Heart left ventricle (tissue), 16 donors: ENCODE measurements at regions not wholly inside any gene's neighbourhood (a gene's known extent, or its start where the extent isn't known, plus 50 kb on each side); places are given as distances from the start of the nearest gene placed in this dataset.

Source experiments
- ATAC-seq, 4 donors: fragments of 200-7000 bp; cut with Tn5 transposase; one replicate each; pipeline ENCODE4 v1.9.1; 2020 to 2022; ENCODE audit warnings: moderate library complexity in 4 of 4, mild to moderate bottlenecking in 3 of 4, moderate number of reproducible peaks in 1 of 4
- DNase-seq, 5 donors: peaks; one replicate each; pipeline ENCODE4 v3.0.0-alpha.2; 2020
- H3K27ac ChIP-seq, 12 donors: fragments of 200-600 bp; sonication (generic) in 4 of 12; one replicate each; pipeline versions ENCODE4 v1.5.0 to v1.8.0; 2016 to 2022; ENCODE audit warnings: mild to moderate bottlenecking in 2 of 12
- H3K27me3 ChIP-seq, 9 donors: fragments of 200-600 bp; sonication (generic) in 2 of 9; one replicate each; pipeline versions ENCODE4 v1.5.1 to v1.8.0; 2016 to 2022; ENCODE audit warnings: mild to moderate bottlenecking in 3 of 9
- H3K36me3 ChIP-seq, 9 donors: fragments of 200-600 bp; sonication (generic) in 2 of 9; one replicate each; pipeline versions ENCODE4 v1.5.0 to v1.8.0; 2018 to 2022; ENCODE audit warnings: mild to moderate bottlenecking in 2 of 9
- H3K4me1 ChIP-seq, 12 donors: fragments of 200-600 bp; sonication (generic) in 4 of 12; one replicate each; pipeline versions ENCODE4 v1.5.0 to v1.8.0; 2016 to 2022; ENCODE audit warnings: mild to moderate bottlenecking in 3 of 12
- H3K4me3 ChIP-seq, 12 donors: fragments of 200-600 bp; sonication (generic) in 4 of 12; one replicate each; pipeline versions ENCODE4 v1.5.0 to v1.8.0; 2017 to 2022; ENCODE audit warnings: mild to moderate bottlenecking in 9 of 12, moderate library complexity in 4 of 12
- H3K9me3 ChIP-seq, 12 donors: fragments of 200-600 bp; sonication (generic) in 4 of 12; one replicate each; pipeline versions ENCODE4 v1.5.0 to v1.8.0; 2016 to 2022; ENCODE audit warnings: mild to moderate bottlenecking in 1 of 12
- CTCF ChIP-seq, 12 donors: fragments of 200-600 bp; sonication (generic) in 4 of 12; IDR thresholded peaks; one replicate each; pipeline versions ENCODE4 v1.5.0 to v1.8.0; 2018 to 2022; ENCODE audit warnings: antibody characterized with exemption in 12 of 12, mild to moderate bottlenecking in 5 of 12
- POLR2A ChIP-seq, 2 donors: fragments of 450-650 bp; IDR thresholded peaks; one replicate each; pipeline ENCODE4 v1.6.1; 2017; ENCODE audit warnings: antibody characterized with exemption in 2 of 2, mild to moderate bottlenecking in 2 of 2, moderate library complexity in 2 of 2
- WGBS, 4 donors: extraction: QIAGEN DNeasy Blood & Tissue Kit in 2 of 4; methylation state at CpG; one replicate each; pipeline versions ENCODE4 v1.1.5 to v1.1.7; 2013 to 2018; 5-methylcytosine and 5-hydroxymethylcytosine counted together
- intact Hi-C, 10 donors: fragments of 100-400 bp; cut with DNase I; formaldehyde crosslinking; loops; one replicate each; pipeline versions ENCODE4 v1.11.1 to v1.14.2; 2022
- donor health status: ischemic (EF 13 %, LVEDD 7.1; RV severe dilation, severe dysfunction).
- donor health status: healthy with polysubstance abuse.
- donor health status: DM: no; HTN: yes; CAD: no.
- donor health status: DM: no; HTN: no; CAD: no.
- donor health status: ischemic (EF 25% LVEDD 6.9; RV normal size, moderate dysfunction).
- donor health status: ischemic (EF 25% LVEDD 5.7; RV mildly dilated, moderate dysfunction).
- donor health status: healthy.
- donor health status: DM: yes; HTN: yes; CAD: no.
- donor health status: ischemic (EF 35%, LVEDD 5.7; RV mildly dilated, moderate dysfunction).
- donor health status: nonischemic (EF 11% LVEDD 7.7; RV severe dilation, severe dysfunction).
- donor health status: DM: yes; HTN: yes; CAD: no.
- donor health status: PGD.
- donor health status: ischemic (EF 29% LVEDD 5.4; RV normal size, mild dysfunction).
- donor health status: nonischemic (EF 23%, LVEDD 6.1; RV moderate dilation, normal function).

- Histone ChIP-seq H3K9me3 (no peaks in the 10 kb centered on the region), H3K4me1 (no peaks in the 10 kb centered on the region), H3K36me3 (no peaks in the 10 kb centered on the region), H3K27me3 (no peaks in the 10 kb centered on the region), H3K4me3 (no peak overlapping the region), H3K27ac (no peak overlapping the region)
- 84 to 96% (median 91%) methylated on average over 3 of the region's 3 CpGs for WGBS, 4 donors
- intact Hi-C loops, result no loop called here
- no peak for DNase-seq
- no peak for TF ChIP-seq CTCF (IDR thresholded peaks at IDR 0.05)
- TF ChIP-seq POLR2A (IDR thresholded peaks at IDR 0.05), result no peak
- no peak for ATAC-seq
Measured at GRCh38 chr2:146850746-146851145, 994.1 kb upstream of the ACVR2A start.

- Histone ChIP-seq H3K27me3 (no peaks in the 10 kb centered on the region), H3K4me1 (no peaks in the 10 kb centered on the region), H3K36me3 (no peaks in the 10 kb centered on the region), H3K4me3 (no peak overlapping the region), H3K27ac (no peak overlapping the region), H3K9me3 (no peaks in the 10 kb centered on the region)
- intact Hi-C loops, result no loop called here
- no peak for DNase-seq
- TF ChIP-seq POLR2A (IDR thresholded peaks at IDR 0.05) (no peak), CTCF (IDR thresholded peaks at IDR 0.05) (no peak)
- ATAC-seq, result no peak
Measured at GRCh38 chr2:146847846-146848245, 997.0 kb upstream of the ACVR2A start.

- ATAC-seq, result no peak
- intact Hi-C loops, result no loop called here
- no peaks in the 10 kb centered on the region for H3K36me3 ChIP-seq
- no peak overlapping the region for H3K4me3 ChIP-seq
- no peaks in the 10 kb centered on the region for H3K4me1 ChIP-seq
- no peak overlapping the region for H3K27ac ChIP-seq
- 68 to 81% (median 75%) methylated on average over 6 of the region's 6 CpGs for WGBS, 4 donors
- no peaks in the 10 kb centered on the region for H3K27me3 ChIP-seq
- no peaks in the 10 kb centered on the region for H3K9me3 ChIP-seq
- no peak for DNase-seq
- TF ChIP-seq POLR2A (IDR thresholded peaks at IDR 0.05), result no peak
- no peak for TF ChIP-seq CTCF (IDR thresholded peaks at IDR 0.05)
Measured at GRCh38 chr2:146844226-146844990, 1000.4 kb upstream of the ACVR2A start.

GRCh38 chr2:146837857-146838256 lies 1007.0 kb upstream of the ACVR2A start:
- TF ChIP-seq POLR2A (IDR thresholded peaks at IDR 0.05), result no peak
- no peak for TF ChIP-seq CTCF (IDR thresholded peaks at IDR 0.05)
- intact Hi-C loops, result no loop called here
- no peaks in the 10 kb centered on the region for H3K36me3 ChIP-seq
- no peaks in the 10 kb centered on the region for H3K4me1 ChIP-seq
- DNase-seq (no peak), ATAC-seq (no peak)
- no peak overlapping the region for H3K4me3 ChIP-seq
- no peaks in the 10 kb centered on the region for H3K9me3 ChIP-seq
- no peak overlapping the region for H3K27ac ChIP-seq
- H3K27me3 ChIP-seq, result no peaks in the 10 kb centered on the region
